ENCODE measurements at regions not wholly inside any gene's neighbourhood (a gene's known extent, or its start where the extent isn't known, plus 50 kb on each side); places are given as distances from the start of the nearest gene placed in this dataset.

- TF ChIP-seq CTCF (IDR thresholded peaks at IDR 0.05; ENCODE audit: low read length, missing control alignments) = no peak
- DNase-seq (ENCODE audit: low read depth) = no peak
- H3K4me3 ChIP-seq (replicated peaks; ENCODE audit: low read depth, low read length) = no peak overlapping the region
Measured at GRCh38 chr1:104466068-104466467, 716.4 kb downstream of the AMY1C start.

GRCh38 chr1:104467590-104467989 is 717.9 kb downstream of the AMY1C start:
- TF ChIP-seq CTCF (IDR thresholded peaks at IDR 0.05; ENCODE audit: low read length, missing control alignments) = no peak
- no peak overlapping the region for H3K4me3 ChIP-seq (replicated peaks; ENCODE audit: low read depth, low read length)
- no peak for DNase-seq (ENCODE audit: low read depth)

GRCh38 chr1:104468282-104468681 is 718.6 kb downstream of the AMY1C start:
- TF ChIP-seq CTCF (IDR thresholded peaks at IDR 0.05; ENCODE audit: low read length, missing control alignments) = no peak
- DNase-seq (ENCODE audit: low read depth) = no peak
- no peak overlapping the region for H3K4me3 ChIP-seq (replicated peaks; ENCODE audit: low read depth, low read length)

GRCh38 chr1:104476126-104476525 is 726.4 kb downstream of the AMY1C start:
- no peak overlapping the region for H3K4me3 ChIP-seq (replicated peaks; ENCODE audit: low read depth, low read length)
- no peak for TF ChIP-seq CTCF (IDR thresholded peaks at IDR 0.05; ENCODE audit: low read length, missing control alignments)
- no peak for DNase-seq (ENCODE audit: low read depth)

- DNase-seq (ENCODE audit: low read depth) = no peak
- TF ChIP-seq CTCF (IDR thresholded peaks at IDR 0.05; ENCODE audit: low read length, missing control alignments) = no peak
- no peak overlapping the region for H3K4me3 ChIP-seq (replicated peaks; ENCODE audit: low read depth, low read length)
Measured at GRCh38 chr1:104488296-104489015, 738.8 kb downstream of the AMY1C start.

GRCh38 chr1:104526158-104526795 is 776.6 kb downstream of the AMY1C start:
- no peak overlapping the region for H3K4me3 ChIP-seq (replicated peaks; ENCODE audit: low read depth, low read length)
- no peak for TF ChIP-seq CTCF (IDR thresholded peaks at IDR 0.05; ENCODE audit: low read length, missing control alignments)
- DNase-seq (ENCODE audit: low read depth) = no peak

GRCh38 chr1:104531990-104532389 is 782.3 kb downstream of the AMY1C start:
- H3K4me3 ChIP-seq (replicated peaks; ENCODE audit: low read depth, low read length) = no peak overlapping the region
- TF ChIP-seq CTCF (IDR thresholded peaks at IDR 0.05; ENCODE audit: low read length, missing control alignments) = no peak
- DNase-seq (ENCODE audit: low read depth) = no peak
